ENCODE measurements at regions not wholly inside any gene's neighbourhood (a gene's known extent, or its start where the extent isn't known, plus 50 kb on each side); places are given as distances from the start of the nearest gene placed in this dataset.

- Histone ChIP-seq H3K27me3 (replicated peaks; ENCODE audit: insufficient read depth) (no peaks in the 10 kb centered on the region), H3K4me3 (no peak overlapping the region), H3K4me1 (ENCODE audit: control insufficient read depth in 1 of 2, low read depth in 2 of 2) (peaks cover 0 to 5% of the 10 kb centered on the region in 2 donors), H3K36me3 (no peaks in the 10 kb centered on the region), H3K9me3 (no peaks in the 10 kb centered on the region), H3K27ac (no peak overlapping the region)
- ATAC-seq (ENCODE audit: insufficient number of reproducible peaks, low FRiP score, low read depth) (no peak), DNase-seq (ENCODE audit: low spot score) (no peak)
- no peak for TF ChIP-seq CTCF (IDR thresholded peaks at IDR 0.05)
These were observed 633.7 kb downstream of the MECOM start for GRCh38 chr3:169029674-169030285.

- ATAC-seq (ENCODE audit: insufficient number of reproducible peaks, low FRiP score, low read depth) (no peak), DNase-seq (ENCODE audit: low spot score) (no peak)
- Histone ChIP-seq H3K4me3 (no peak overlapping the region), H3K27me3 (replicated peaks; ENCODE audit: insufficient read depth) (no peaks in the 10 kb centered on the region), H3K4me1 (ENCODE audit: control insufficient read depth in 1 of 2, low read depth in 2 of 2) (peaks cover 0 to 5% of the 10 kb centered on the region in 2 donors), H3K36me3 (no peaks in the 10 kb centered on the region), H3K27ac (no peak overlapping the region), H3K9me3 (no peaks in the 10 kb centered on the region)
- TF ChIP-seq CTCF (IDR thresholded peaks at IDR 0.05) = no peak
These were observed 634.8 kb downstream of the MECOM start for GRCh38 chr3:169028716-169029115.

- Histone ChIP-seq H3K27me3 (replicated peaks; ENCODE audit: insufficient read depth) (no peaks in the 10 kb centered on the region), H3K9me3 (no peaks in the 10 kb centered on the region), H3K36me3 (no peaks in the 10 kb centered on the region), H3K4me1 (ENCODE audit: control insufficient read depth in 1 of 2, low read depth in 2 of 2) (peaks cover 0 to 20% of the 10 kb centered on the region in 2 donors), H3K27ac (peak overlapping the region in 1 of 2 donors; percentile 34), H3K4me3 (peak overlapping the region; percentile 51)
- no peak for DNase-seq (ENCODE audit: low spot score)
- ATAC-seq (ENCODE audit: insufficient number of reproducible peaks, low FRiP score, low read depth) = peak; percentile 55
- no peak for TF ChIP-seq CTCF (IDR thresholded peaks at IDR 0.05)
These were observed 636.8 kb downstream of the MECOM start for GRCh38 chr3:169026543-169027182.

DNA sequence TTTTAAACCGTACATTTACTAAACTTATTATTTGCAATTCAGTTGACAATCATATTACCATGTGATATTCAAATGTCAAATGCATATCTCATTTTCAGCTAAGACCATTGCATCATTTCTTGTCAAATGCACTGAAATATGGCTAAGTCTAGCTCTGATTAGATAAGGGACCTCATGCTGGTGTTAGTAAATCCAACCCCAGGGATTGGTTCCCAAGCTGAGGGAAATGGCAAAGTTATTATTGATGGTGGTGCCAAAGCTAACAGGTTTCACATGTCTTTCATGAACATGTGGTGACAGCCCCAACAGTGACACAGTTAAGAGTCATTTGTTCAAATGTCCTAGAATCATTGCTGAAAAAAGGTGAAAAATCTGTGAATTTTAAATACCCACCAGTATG, 641.1 kb downstream of the MECOM start:
- H3K36me3 ChIP-seq = no peaks in the 10 kb centered on the region
- no peaks in the 10 kb centered on the region for H3K9me3 ChIP-seq
- DNase-seq (ENCODE audit: low spot score) (no peak), ATAC-seq (ENCODE audit: insufficient number of reproducible peaks, low FRiP score, low read depth) (no peak)
- no peak overlapping the region for H3K4me3 ChIP-seq
- no peak for TF ChIP-seq CTCF (IDR thresholded peaks at IDR 0.05)
- no peaks in the 10 kb centered on the region for H3K27me3 ChIP-seq (replicated peaks; ENCODE audit: insufficient read depth)
- H3K27ac ChIP-seq = no peak overlapping the region
- peaks cover 0 to 23% of the 10 kb centered on the region in 2 donors for H3K4me1 ChIP-seq (ENCODE audit: control insufficient read depth in 1 of 2, low read depth in 2 of 2)

GRCh38 chr3:169020371-169020770, 643.1 kb downstream of the MECOM start:
- Histone ChIP-seq H3K4me3 (no peak overlapping the region), H3K27me3 (replicated peaks; ENCODE audit: insufficient read depth) (no peaks in the 10 kb centered on the region), H3K4me1 (ENCODE audit: control insufficient read depth in 1 of 2, low read depth in 2 of 2) (peaks cover 0 to 19% of the 10 kb centered on the region in 2 donors), H3K9me3 (no peaks in the 10 kb centered on the region), H3K36me3 (no peaks in the 10 kb centered on the region), H3K27ac (no peak overlapping the region)
- DNase-seq (ENCODE audit: low spot score) (no peak), ATAC-seq (ENCODE audit: insufficient number of reproducible peaks, low FRiP score, low read depth) (no peak)
- TF ChIP-seq CTCF (IDR thresholded peaks at IDR 0.05) = no peak
